Tibial nerve (tissue), 4 donors: ENCODE measurements at regions not wholly inside any gene's neighbourhood (a gene's known extent, or its start where the extent isn't known, plus 50 kb on each side); places are given as distances from the start of the nearest gene placed in this dataset.

Experiments used
- DNase-seq, 2 donors: peaks; one replicate each; pipeline ENCODE4 v3.0.0-alpha.2; 2019; ENCODE audit warnings: low spot score in 2 of 2
- H3K27ac ChIP-seq, 4 donors: fragments of 200-600 bp; sonication (generic) in 3 of 4; one replicate each; pipeline ENCODE4 v1.5.1; 2017 to 2019; ENCODE audit warnings: mild to moderate bottlenecking in 1 of 4
- H3K27me3 ChIP-seq, 2 donors: fragments of 200-600 bp; sonication (generic) in 1 of 2; one replicate each; pipeline versions ENCODE4 v1.5.1 to v1.6.0; 2017 to 2019
- H3K36me3 ChIP-seq, 3 donors: fragments of 200-600 bp; sonication (generic); one replicate each; pipeline ENCODE4 v1.5.1; 2018 to 2019
- H3K4me1 ChIP-seq, 4 donors: fragments of 200-600 bp; sonication (generic) in 3 of 4; one replicate each; pipeline ENCODE4 v1.5.1; 2017 to 2019
- H3K4me3 ChIP-seq, 4 donors: fragments of 200-600 bp; sonication (generic) in 3 of 4; one replicate each; pipeline ENCODE4 v1.5.1; 2017 to 2019; ENCODE audit warnings: mild to moderate bottlenecking in 1 of 4, moderate library complexity in 1 of 4
- H3K9me3 ChIP-seq, 4 donors: fragments of 200-600 bp; sonication (generic) in 3 of 4; one replicate each; pipeline ENCODE4 v1.5.1; 2017 to 2019
- CTCF ChIP-seq, 5 experiments: fragments of 200-600 bp in 3 of 5; fragments of 450-650 bp in 2 of 5; sonication (generic) in 3 of 5; IDR thresholded peaks; one replicate each; pipeline ENCODE4 v1.5.1; 2016 to 2019; ENCODE audit warnings: antibody characterized with exemption in 5 of 5, mild to moderate bottlenecking in 3 of 5, moderate library complexity in 2 of 5
- EP300 ChIP-seq, 2 donors: sonication (generic); formaldehyde crosslinking; IDR thresholded peaks; one replicate each; pipeline ENCODE4 v1.6.1; 2017; ENCODE audit warnings: antibody characterized with exemption in 2 of 2, mild to moderate bottlenecking in 1 of 2
- POLR2A ChIP-seq, 2 donors: fragments of 450-650 bp; IDR thresholded peaks; one replicate each; pipeline ENCODE4 v1.6.1; 2017; ENCODE audit warnings: antibody characterized with exemption in 2 of 2, mild to moderate bottlenecking in 2 of 2, moderate library complexity in 2 of 2
- WGBS, 2 donors: methylation state at CpG; one replicate each; pipeline ENCODE4 v1.1.5; 2018; 5-methylcytosine and 5-hydroxymethylcytosine counted together

GRCh38 chr6:124877468-124877867, 84.8 kb upstream of the RNF217 start:
- Histone ChIP-seq H3K36me3 (no peaks in the 10 kb centered on the region), H3K27ac (no peak overlapping the region), H3K27me3 (no peaks in the 10 kb centered on the region), H3K4me1 (peaks cover 0 to 9% (median 2%) of the 10 kb centered on the region in 4 donors), H3K9me3 (no peaks in the 10 kb centered on the region), H3K4me3 (no peak overlapping the region)
- 64 to 66% methylated on average over 3 of the region's 3 CpGs for WGBS, 2 donors
- DNase-seq, result no peak
- TF ChIP-seq EP300 (IDR thresholded peaks at IDR 0.05), result no peak
- no peak for TF ChIP-seq POLR2A (IDR thresholded peaks at IDR 0.05)
- no peak for TF ChIP-seq CTCF (IDR thresholded peaks at IDR 0.05)

GRCh38 chr6:124879110-124879991, 82.9 kb upstream of the RNF217 start:
- Histone ChIP-seq H3K9me3 (no peaks in the 10 kb centered on the region), H3K4me1 (peaks cover 0 to 18% (median 4%) of the 10 kb centered on the region in 4 donors), H3K4me3 (no peak overlapping the region), H3K27ac (no peak overlapping the region), H3K36me3 (no peaks in the 10 kb centered on the region), H3K27me3 (no peaks in the 10 kb centered on the region)
- no peak for DNase-seq
- WGBS, 2 donors, result 72 to 84% methylated on average over 4 of the region's 4 CpGs
- no peak for TF ChIP-seq CTCF (IDR thresholded peaks at IDR 0.05)

GRCh38 chr6:124879992-124880355, 82.3 kb upstream of the RNF217 start:
- H3K27me3 ChIP-seq, result no peaks in the 10 kb centered on the region
- 93 to 100% methylated on average over 2 of the region's 2 CpGs for WGBS, 2 donors
- no peaks in the 10 kb centered on the region for H3K9me3 ChIP-seq

GRCh38 chr6:124881898-124882578, 80.2 kb upstream of the RNF217 start:
- no peak for TF ChIP-seq CTCF (IDR thresholded peaks at IDR 0.05)
- TF ChIP-seq POLR2A (IDR thresholded peaks at IDR 0.05), result no peak
- no peak for TF ChIP-seq EP300 (IDR thresholded peaks at IDR 0.05)
- Histone ChIP-seq H3K9me3 (no peaks in the 10 kb centered on the region), H3K27me3 (no peaks in the 10 kb centered on the region), H3K4me3 (no peak overlapping the region), H3K27ac (peak overlapping the region in 1 of 4 donors; percentile 52), H3K36me3 (no peaks in the 10 kb centered on the region), H3K4me1 (peaks cover 0 to 18% (median 4%) of the 10 kb centered on the region in 4 donors)
- WGBS, 2 donors, result 49 to 53% methylated on average over 4 of the region's 4 CpGs
- DNase-seq, result no peak

More at GRCh38 chr6:124879992-124880355, 82.3 kb upstream of the RNF217 start:
- H3K36me3 ChIP-seq, result no peaks in the 10 kb centered on the region
- no peak for DNase-seq
- H3K27ac ChIP-seq, result no peak overlapping the region
- no peak overlapping the region for H3K4me3 ChIP-seq
- no peak for TF ChIP-seq POLR2A (IDR thresholded peaks at IDR 0.05)
- TF ChIP-seq CTCF (IDR thresholded peaks at IDR 0.05), result no peak
- no peak for TF ChIP-seq EP300 (IDR thresholded peaks at IDR 0.05)
- H3K4me1 ChIP-seq, result peaks cover 0 to 18% (median 4%) of the 10 kb centered on the region in 4 donors
